ENCODE measurements at regions not wholly inside any gene's neighbourhood (a gene's known extent, or its start where the extent isn't known, plus 50 kb on each side); places are given as distances from the start of the nearest gene placed in this dataset.

GRCh38 chr7:152986376-152986775, 226.8 kb downstream of the ACTR3B start:
- intact Hi-C loops (cut with DNase I; ENCODE audit: low total_unique reads) = no loop called here
- H3K4me3 ChIP-seq = no peak overlapping the region
- no peaks in the 10 kb centered on the region for H3K9me3 ChIP-seq
- no peaks in the 10 kb centered on the region for H3K36me3 ChIP-seq
- TF ChIP-seq POLR2AphosphoS5 (IDR thresholded peaks at IDR 0.05) (no peak), POLR2A (IDR thresholded peaks at IDR 0.05) (no peak), CTCF (IDR thresholded peaks at IDR 0.05) (no peak)
- no peaks in the 10 kb centered on the region for H3K27me3 ChIP-seq
- H3K4me1 ChIP-seq = peaks cover 0 to 8% of the 10 kb centered on the region in 2 donors
- peak overlapping the region in 1 of 2 donors; percentile 12 for H3K27ac ChIP-seq
- peak in 1 of 2 donors; percentile 69 for DNase-seq (ENCODE audit: low spot score in 2 of 2)

- Histone ChIP-seq H3K36me3 (no peaks in the 10 kb centered on the region), H3K9me3 (no peaks in the 10 kb centered on the region), H3K27ac (no peak overlapping the region), H3K27me3 (no peaks in the 10 kb centered on the region), H3K4me3 (no peak overlapping the region), H3K4me1 (peaks cover 0 to 8% of the 10 kb centered on the region in 2 donors)
- intact Hi-C loops (cut with DNase I; ENCODE audit: low total_unique reads) = no loop called here
- DNase-seq (ENCODE audit: low spot score in 2 of 2) = no peak
- TF ChIP-seq CTCF (IDR thresholded peaks at IDR 0.05) (no peak), POLR2A (IDR thresholded peaks at IDR 0.05) (no peak), POLR2AphosphoS5 (IDR thresholded peaks at IDR 0.05) (no peak)
Observed at GRCh38 chr7:152987656-152988055, 228.1 kb downstream of the ACTR3B start.

GRCh38 chr7:152989889-152990380, 230.4 kb downstream of the ACTR3B start:
- no peak for DNase-seq (ENCODE audit: low spot score in 2 of 2)
- H3K9me3 ChIP-seq = no peaks in the 10 kb centered on the region
- no peaks in the 10 kb centered on the region for H3K27me3 ChIP-seq
- no peaks in the 10 kb centered on the region for H3K36me3 ChIP-seq
- no peak overlapping the region for H3K27ac ChIP-seq
- TF ChIP-seq POLR2A (IDR thresholded peaks at IDR 0.05) (no peak), CTCF (IDR thresholded peaks at IDR 0.05) (no peak), POLR2AphosphoS5 (IDR thresholded peaks at IDR 0.05) (no peak)
- intact Hi-C loops (cut with DNase I; ENCODE audit: low total_unique reads) = no loop called here
- peaks cover 0 to 8% of the 10 kb centered on the region in 2 donors for H3K4me1 ChIP-seq
- H3K4me3 ChIP-seq = no peak overlapping the region

GRCh38 chr7:152998420-152998819, 238.9 kb downstream of the ACTR3B start:
- Histone ChIP-seq H3K36me3 (no peaks in the 10 kb centered on the region), H3K27me3 (no peaks in the 10 kb centered on the region), H3K27ac (no peak overlapping the region), H3K9me3 (peaks cover 6 to 9% of the 10 kb centered on the region in 2 donors), H3K4me3 (no peak overlapping the region), H3K4me1 (no peaks in the 10 kb centered on the region)
- intact Hi-C loops (cut with DNase I; ENCODE audit: low total_unique reads) = no loop called here
- TF ChIP-seq CTCF (IDR thresholded peaks at IDR 0.05) (no peak), POLR2AphosphoS5 (IDR thresholded peaks at IDR 0.05) (no peak), POLR2A (IDR thresholded peaks at IDR 0.05) (no peak)
- no peak for DNase-seq (ENCODE audit: low spot score in 2 of 2)

GRCh38 chr7:153002115-153002514, 242.6 kb downstream of the ACTR3B start:
- Histone ChIP-seq H3K4me3 (no peak overlapping the region), H3K27me3 (no peaks in the 10 kb centered on the region), H3K27ac (no peak overlapping the region), H3K36me3 (no peaks in the 10 kb centered on the region), H3K9me3 (peaks cover 6 to 9% of the 10 kb centered on the region in 2 donors), H3K4me1 (no peaks in the 10 kb centered on the region)
- intact Hi-C loops (cut with DNase I; ENCODE audit: low total_unique reads) = no loop called here
- no peak for DNase-seq (ENCODE audit: low spot score in 2 of 2)
- TF ChIP-seq POLR2AphosphoS5 (IDR thresholded peaks at IDR 0.05) (no peak), POLR2A (IDR thresholded peaks at IDR 0.05) (no peak), CTCF (IDR thresholded peaks at IDR 0.05) (no peak)
